Activated gamma-delta T cell treated with Interleukin-2 at 50 U/mL for 16 hours (primary cell): ENCODE measurements at regions not wholly inside any gene's neighbourhood (a gene's known extent, or its start where the extent isn't known, plus 50 kb on each side); places are given as distances from the start of the nearest gene placed in this dataset.

ENCODE experiments used
- DNase-seq: peaks from one replicate; pipeline ENCODE4 v3.0.0-alpha.2; 2020

GRCh38 chr22:49158741-49159564 is 668.7 kb downstream of the BRD1 start:
- DNase-seq, result no peak

- no peak for DNase-seq
These were observed 669.9 kb downstream of the BRD1 start for GRCh38 chr22:49157529-49158339.

GRCh38 chr22:49156662-49157285 is 670.9 kb downstream of the BRD1 start:
- DNase-seq, result no peak

- DNase-seq, result no peak
These were observed 671.7 kb downstream of the BRD1 start for GRCh38 chr22:49155770-49156580.

- no peak for DNase-seq
These were observed 672.5 kb downstream of the BRD1 start for GRCh38 chr22:49155039-49155769.

GRCh38 chr22:49154433-49154832 is 673.2 kb downstream of the BRD1 start:
- no peak for DNase-seq

GRCh38 chr22:49153921-49154320 is 673.8 kb downstream of the BRD1 start:
- no peak for DNase-seq

- DNase-seq, result no peak
These were observed 674.5 kb downstream of the BRD1 start for GRCh38 chr22:49152939-49153770.

GRCh38 chr22:49152127-49152938 is 675.3 kb downstream of the BRD1 start:
- DNase-seq, result no peak

GRCh38 chr22:49151256-49152126 is 676.2 kb downstream of the BRD1 start:
- no peak for DNase-seq

- no peak for DNase-seq
These were observed 676.9 kb downstream of the BRD1 start for GRCh38 chr22:49150801-49151221.

- DNase-seq, result no peak
These were observed 677.7 kb downstream of the BRD1 start for GRCh38 chr22:49149721-49150608.

GRCh38 chr22:49148895-49149418 is 678.7 kb downstream of the BRD1 start:
- no peak for DNase-seq

GRCh38 chr22:49147617-49148175 is 680.0 kb downstream of the BRD1 start:
- DNase-seq, result no peak

- DNase-seq, result no peak
These were observed 680.5 kb downstream of the BRD1 start for GRCh38 chr22:49147171-49147570.

GRCh38 chr22:49146511-49146910 is 681.2 kb downstream of the BRD1 start:
- no peak for DNase-seq

- DNase-seq, result no peak
These were observed 683.9 kb downstream of the BRD1 start for GRCh38 chr22:49143812-49144211.
